Fibroblast of lung (primary cell): ENCODE measurements at regions not wholly inside any gene's neighbourhood (a gene's known extent, or its start where the extent isn't known, plus 50 kb on each side); places are given as distances from the start of the nearest gene placed in this dataset.
A peak's percentile ranks its signal among the peaks of the same experiment; 100 is the strongest.

Experiments used
- DNase-seq, 2 donors: peaks; one replicate each; pipeline versions ENCODE4 v3.0.0 to v3.0.0-alpha.2; 2010; ENCODE audit warnings: low read depth in 2 of 2
- H2AFZ ChIP-seq: 2 replicates; pipeline ENCODE4 v1.5.1; 2012; ENCODE audit warnings: low read length, control low read depth, inconsistent platforms
- H3K27ac ChIP-seq: 2 replicates; pipeline ENCODE4 v1.5.1; 2011; ENCODE audit warnings: low read length, control low read depth; ENCODE audit not compliant: insufficient read depth
- H3K27me3 ChIP-seq: 2 replicates; pipeline ENCODE4 v1.5.1; 2011; ENCODE audit warnings: mild to moderate bottlenecking, low read length; ENCODE audit not compliant: control insufficient read depth, insufficient read depth
- H3K36me3 ChIP-seq: 2 replicates; pipeline ENCODE4 v1.5.1; 2011; ENCODE audit warnings: low read length; ENCODE audit not compliant: control insufficient read depth, insufficient read depth
- H3K4me1 ChIP-seq: 2 replicates; pipeline ENCODE4 v1.5.1; 2011; ENCODE audit warnings: low read length; ENCODE audit not compliant: control insufficient read depth, insufficient read depth; ENCODE audit errors: extremely low read depth
- H3K4me2 ChIP-seq: 2 replicates; pipeline ENCODE4 v1.5.1; 2011; ENCODE audit warnings: low read length, control low read depth; ENCODE audit not compliant: insufficient read depth; ENCODE audit errors: extremely low read depth
- H3K4me3 ChIP-seq, 4 experiments: fragments of 200-600 bp in 1 of 4; sonication (generic) in 1 of 4; replicated peaks in 1 of 4; 2 replicates each; pipeline ENCODE4 v1.5.1; 2011 to 2016; ENCODE audit warnings: low read length in 4 of 4, low read depth in 3 of 4, mild to moderate bottlenecking in 3 of 4, control low read depth in 2 of 4, inconsistent platforms in 1 of 4, mixed read lengths in 1 of 4; ENCODE audit not compliant: insufficient read depth in 1 of 4; ENCODE audit errors: control extremely low read depth in 1 of 4
- H3K79me2 ChIP-seq: 2 replicates; pipeline ENCODE4 v1.5.1; 2012; ENCODE audit warnings: mild to moderate bottlenecking, low read length, inconsistent platforms; ENCODE audit not compliant: control insufficient read depth, insufficient read depth
- H3K9ac ChIP-seq: 2 replicates; pipeline ENCODE4 v1.5.1; 2011; ENCODE audit warnings: mild to moderate bottlenecking, low read length, control low read depth; ENCODE audit not compliant: insufficient read depth
- H3K9me3 ChIP-seq: 2 replicates; pipeline ENCODE4 v1.5.1; 2012; ENCODE audit warnings: low read depth, low read length; ENCODE audit not compliant: control insufficient read depth, insufficient read depth
- H4K20me1 ChIP-seq: 2 replicates; pipeline ENCODE4 v1.5.1; 2011; ENCODE audit warnings: low read length; ENCODE audit not compliant: control insufficient read depth, insufficient read depth; ENCODE audit errors: extremely low read depth
- CTCF ChIP-seq, 2 donors: IDR thresholded peaks in 1 of 2; conservative IDR thresholded peaks in 1 of 2; 1 replicate in 1 of 2; 2 replicates in 1 of 2; pipeline ENCODE4 v1.5.1; 2011 to 2012; ENCODE audit warnings: low read length in 2 of 2, control low read depth in 1 of 2, inconsistent platforms in 1 of 2, low read depth in 1 of 2, mild to moderate bottlenecking in 1 of 2
- EZH2 ChIP-seq: IDR thresholded peaks from 2 replicates; pipeline ENCODE4 v1.5.1; 2012; ENCODE audit warnings: low read length, control low read depth, mild to moderate bottlenecking; ENCODE audit errors: missing control alignments

- H3K36me3 ChIP-seq, result no peaks in the 10 kb centered on the region
- no peak overlapping the region for H3K9ac ChIP-seq
- no peak overlapping the region for H3K4me3 ChIP-seq
- no peak overlapping the region for H2AFZ ChIP-seq
- no peak for DNase-seq
- peaks cover 2% of the 10 kb centered on the region for H3K4me1 ChIP-seq
- H3K79me2 ChIP-seq, result no peaks in the 10 kb centered on the region
- no peak overlapping the region for H3K4me2 ChIP-seq
- H3K9me3 ChIP-seq, result no peaks in the 10 kb centered on the region
- H4K20me1 ChIP-seq, result no peaks in the 10 kb centered on the region
- no peaks in the 10 kb centered on the region for H3K27me3 ChIP-seq
- no peak overlapping the region for H3K27ac ChIP-seq
- no peak for TF ChIP-seq CTCF (conservative IDR thresholded peaks at IDR 0.05 in 1 of 2, IDR thresholded peaks at IDR 0.05 in 1 of 2; ENCODE audit: low read depth in 1 of 2, low read length in 2 of 2)
- TF ChIP-seq EZH2, result no peak
Measured at GRCh38 chr5:103428923-103429322, 133.7 kb downstream of the NUDT12 start.

- Histone ChIP-seq H3K36me3 (no peaks in the 10 kb centered on the region), H3K9me3 (no peaks in the 10 kb centered on the region), H3K4me3 (no peak overlapping the region), H3K9ac (no peak overlapping the region), H3K4me2 (peak overlapping the region; percentile 49), H4K20me1 (no peaks in the 10 kb centered on the region), H3K4me1 (peaks cover under 1% of the 10 kb centered on the region), H3K27me3 (no peaks in the 10 kb centered on the region), H3K79me2 (no peaks in the 10 kb centered on the region), H3K27ac (no peak overlapping the region), H2AFZ (peak overlapping the region; percentile 27)
- DNase-seq, result peak; percentile 36 to 88
- no peak for TF ChIP-seq EZH2
- TF ChIP-seq CTCF (conservative IDR thresholded peaks at IDR 0.05 in 1 of 2, IDR thresholded peaks at IDR 0.05 in 1 of 2; ENCODE audit: low read depth in 1 of 2, low read length in 2 of 2), result no peak
Measured at GRCh38 chr5:103428411-103428871, 134.1 kb downstream of the NUDT12 start.

- H2AFZ ChIP-seq, result no peak overlapping the region
- H3K9ac ChIP-seq, result no peak overlapping the region
- H3K4me2 ChIP-seq, result no peak overlapping the region
- H3K27ac ChIP-seq, result no peak overlapping the region
- H4K20me1 ChIP-seq, result no peaks in the 10 kb centered on the region
- no peaks in the 10 kb centered on the region for H3K27me3 ChIP-seq
- H3K4me1 ChIP-seq, result no peaks in the 10 kb centered on the region
- no peaks in the 10 kb centered on the region for H3K79me2 ChIP-seq
- no peak overlapping the region for H3K4me3 ChIP-seq
- no peaks in the 10 kb centered on the region for H3K36me3 ChIP-seq
- H3K9me3 ChIP-seq, result no peaks in the 10 kb centered on the region
- TF ChIP-seq EZH2 (no peak), CTCF (conservative IDR thresholded peaks at IDR 0.05 in 1 of 2, IDR thresholded peaks at IDR 0.05 in 1 of 2; ENCODE audit: low read depth in 1 of 2, low read length in 2 of 2) (no peak)
- DNase-seq, result no peak
Measured at GRCh38 chr5:103427326-103427725, 135.3 kb downstream of the NUDT12 start.
